ENCODE measurements at regions not wholly inside any gene's neighbourhood (a gene's known extent, or its start where the extent isn't known, plus 50 kb on each side); places are given as distances from the start of the nearest gene placed in this dataset.
"Not testable (repeated sequence)": the region's sequence is repeated elsewhere in the genome, so short reads cannot be mapped to it uniquely, and the experiment has no call there.

DNA sequence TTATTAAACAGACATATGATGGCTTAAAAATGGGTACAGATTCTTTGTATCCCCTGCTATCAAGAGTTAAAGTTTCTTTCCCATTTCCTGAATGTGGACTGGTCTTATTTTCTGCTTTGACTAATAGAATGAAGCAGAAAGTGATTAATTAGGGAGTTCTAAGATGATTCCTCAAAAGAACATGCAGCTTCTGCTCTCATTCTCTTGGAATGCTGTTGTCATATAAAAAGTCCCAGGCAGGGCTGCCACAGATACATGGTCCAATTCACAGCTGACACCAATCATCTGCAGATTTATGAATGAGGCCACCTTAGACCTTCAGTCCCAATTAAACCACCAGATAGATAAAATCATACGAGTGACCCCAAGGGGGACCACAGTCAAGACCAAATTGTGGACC, 844.5 kb upstream of the RAG2 start:
- H3K36me3 Mint-ChIP-seq, result no peaks in the 10 kb centered on the region

DNA sequence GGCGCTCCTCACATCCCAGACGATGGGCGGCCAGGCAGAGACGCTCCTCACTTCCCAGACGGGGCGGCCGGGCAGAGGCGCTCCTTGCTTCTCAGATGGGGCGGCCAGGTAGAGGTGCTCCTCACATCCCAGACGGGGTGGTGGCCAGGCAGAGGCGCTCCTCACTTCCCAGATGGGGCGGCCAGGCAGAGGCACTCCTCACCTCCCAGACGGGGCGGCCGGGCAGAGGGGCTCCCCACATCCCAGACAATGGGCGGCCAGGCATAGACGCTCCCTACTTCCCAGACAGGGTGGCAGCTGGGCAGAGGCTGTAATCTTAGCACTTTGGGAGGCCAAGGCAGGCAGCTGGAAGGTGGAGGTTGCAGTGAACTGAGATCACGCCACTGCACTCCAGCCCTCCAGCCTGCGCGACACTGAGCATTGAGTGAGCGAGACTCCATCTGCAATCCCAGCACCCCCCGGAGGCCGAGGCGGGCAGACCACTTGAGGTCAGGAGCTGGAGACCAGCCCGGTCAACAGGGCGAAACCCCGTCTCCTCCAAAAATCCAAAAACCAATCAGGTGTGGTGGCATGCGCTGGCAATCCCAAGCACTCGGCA, 833.7 kb upstream of the RAG2 start:
- H3K27me3 ChIP-seq (ENCODE audit: insufficient read depth, low read length, poor library complexity, severe bottlenecking); H3K27ac Mint-ChIP-seq; H3K36me3 Mint-ChIP-seq; H3K9me3 ChIP-seq (ENCODE audit: low read length); H3K36me3 ChIP-seq (ENCODE audit: insufficient read depth, low read length); H3K4me1 Mint-ChIP-seq; CTCF ChIA-PET; POLR2A ChIA-PET; H3K27me3 Mint-ChIP-seq; H3K4me3 ChIP-seq (ENCODE audit: low read length); H3K27ac ChIP-seq (ENCODE audit: low read depth, low read length); H3K4me1 ChIP-seq (ENCODE audit: insufficient read depth, low read length); H3K4me3 Mint-ChIP-seq: not testable (repeated sequence)
- H3K9me3 Mint-ChIP-seq, result peaks cover 0 to 28% (median 10%) of the 10 kb centered on the region in 5 donors
- peak in 1 of 5 donors; percentile 43 for DNase-seq

More for the DNA sequence above, 844.5 kb upstream of the RAG2 start:
- Histone ChIP-seq H3K4me1 (ENCODE audit: insufficient read depth, low read length) (no peaks in the 10 kb centered on the region), H3K4me3 (ENCODE audit: low read length) (no peak overlapping the region), H3K27me3 (ENCODE audit: insufficient read depth, low read length, poor library complexity, severe bottlenecking) (no peaks in the 10 kb centered on the region), H3K9me3 (ENCODE audit: low read length) (no peaks in the 10 kb centered on the region), H3K36me3 (ENCODE audit: insufficient read depth, low read length) (no peaks in the 10 kb centered on the region), H3K27ac (ENCODE audit: low read depth, low read length) (no peak overlapping the region)
- Mint-ChIP-seq H3K4me3 (no peak overlapping the region), H3K4me1 (no peaks in the 10 kb centered on the region), H3K27ac (no peak overlapping the region), H3K27me3 (no peaks in the 10 kb centered on the region), H3K9me3 (peaks cover 0 to 24% (median 16%) of the 10 kb centered on the region in 5 donors)
- DNase-seq, result no peak
- ChIA-PET POLR2A (no interaction called here), CTCF (no interaction called here)

DNA sequence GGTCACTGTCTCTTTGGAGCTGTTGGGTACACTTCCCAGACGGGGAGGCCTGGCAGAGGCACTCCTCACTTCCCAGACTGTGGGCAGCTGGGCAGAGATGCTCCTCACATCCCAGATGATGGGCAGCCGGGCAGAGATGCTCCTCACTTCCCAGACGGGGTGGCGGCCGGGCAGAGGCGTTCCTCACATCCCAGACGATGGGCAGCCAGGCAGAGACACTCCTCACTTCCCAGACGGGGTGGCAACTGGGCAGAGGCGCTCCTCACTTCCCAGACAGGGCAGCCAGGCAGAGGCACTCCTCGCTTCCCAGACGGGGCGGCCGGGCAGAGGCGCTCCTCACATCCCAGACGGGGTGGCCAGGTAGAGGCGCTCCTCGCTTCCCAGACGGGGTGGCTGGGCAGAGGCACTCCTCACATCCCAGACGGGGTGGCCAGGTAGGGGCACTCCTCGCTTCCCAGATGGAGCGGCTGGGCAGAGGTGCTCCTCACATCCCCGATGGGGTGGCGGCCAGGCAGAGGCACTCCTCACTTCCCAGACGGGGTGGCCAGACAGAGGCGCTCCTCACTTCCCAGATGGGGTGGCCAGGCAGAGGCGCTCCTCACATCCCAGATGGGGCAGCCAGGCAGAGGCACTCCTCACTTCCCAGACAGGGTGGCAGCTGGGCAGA, 833.1 kb upstream of the RAG2 start:
- H3K4me3 ChIP-seq (ENCODE audit: low read length); H3K27ac Mint-ChIP-seq; H3K36me3 ChIP-seq (ENCODE audit: insufficient read depth, low read length); H3K27me3 ChIP-seq (ENCODE audit: insufficient read depth, low read length, poor library complexity, severe bottlenecking); H3K4me1 Mint-ChIP-seq; H3K4me3 Mint-ChIP-seq; H3K4me1 ChIP-seq (ENCODE audit: insufficient read depth, low read length); H3K9me3 ChIP-seq (ENCODE audit: low read length); POLR2A ChIA-PET; DNase-seq; H3K27ac ChIP-seq (ENCODE audit: low read depth, low read length); CTCF ChIA-PET; H3K27me3 Mint-ChIP-seq; H3K36me3 Mint-ChIP-seq: not testable (repeated sequence)
- H3K9me3 Mint-ChIP-seq, result peaks cover 0 to 29% (median 10%) of the 10 kb centered on the region in 5 donors

DNA sequence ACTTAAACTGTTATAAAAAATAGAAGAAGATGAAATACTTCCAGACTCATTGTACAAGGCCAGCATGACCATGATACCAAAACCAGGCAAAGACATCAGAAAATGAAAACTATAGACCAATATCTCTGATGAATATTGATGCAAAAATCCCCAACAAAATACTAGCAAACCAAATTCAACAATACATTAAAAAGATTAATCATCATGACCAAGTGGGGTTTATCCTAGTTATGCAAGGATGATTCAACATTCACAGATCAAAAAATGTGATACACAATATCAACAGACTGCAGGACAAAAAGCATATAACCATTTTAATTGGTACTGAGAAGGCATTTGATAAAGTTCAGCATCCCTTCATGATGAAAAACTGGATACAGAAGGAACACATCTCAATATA, 824.5 kb upstream of the RAG2 start:
- CTCF ChIA-PET, result no interaction called here

DNA sequence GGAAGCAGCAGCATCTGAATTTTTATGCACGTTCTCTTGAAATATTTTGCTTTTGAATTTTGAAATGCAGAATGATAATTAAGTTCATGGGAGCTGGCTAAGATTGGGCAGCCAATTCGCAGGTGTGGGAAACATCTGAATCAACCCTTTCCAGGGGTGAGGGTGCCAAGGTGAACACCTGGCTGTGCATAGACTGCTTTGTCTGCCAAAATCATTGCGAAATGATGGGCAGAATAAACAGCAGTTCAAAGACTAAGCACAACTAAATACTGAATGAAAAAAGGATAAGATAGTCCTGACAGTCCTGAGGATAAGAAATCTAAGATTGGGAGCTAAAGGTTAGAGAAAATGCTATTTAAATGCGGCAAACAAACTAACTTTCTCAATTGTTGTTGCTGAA, 813.3 kb upstream of the RAG2 start:
- no peaks in the 10 kb centered on the region for H3K4me1 Mint-ChIP-seq
- no peak for DNase-seq
- no peaks in the 10 kb centered on the region for H3K4me1 ChIP-seq (ENCODE audit: insufficient read depth, low read length)
- H3K27ac ChIP-seq (ENCODE audit: low read depth, low read length), result no peak overlapping the region
- no peaks in the 10 kb centered on the region for H3K36me3 ChIP-seq (ENCODE audit: insufficient read depth, low read length)
- no peak overlapping the region for H3K4me3 Mint-ChIP-seq
- CTCF ChIA-PET, result no interaction called here
- H3K27me3 Mint-ChIP-seq, result no peaks in the 10 kb centered on the region
- no peak overlapping the region for H3K27ac Mint-ChIP-seq
- peaks cover 13 to 28% (median 19%) of the 10 kb centered on the region in 5 donors for H3K9me3 Mint-ChIP-seq
- H3K9me3 ChIP-seq (ENCODE audit: low read length), result no peaks in the 10 kb centered on the region
- POLR2A ChIA-PET, result no interaction called here
- H3K36me3 Mint-ChIP-seq, result no peaks in the 10 kb centered on the region
- no peaks in the 10 kb centered on the region for H3K27me3 ChIP-seq (ENCODE audit: insufficient read depth, low read length, poor library complexity, severe bottlenecking)
- no peak overlapping the region for H3K4me3 ChIP-seq (ENCODE audit: low read length)

More for the DNA sequence above, 824.5 kb upstream of the RAG2 start:
- H3K36me3 ChIP-seq (ENCODE audit: insufficient read depth, low read length), result no peaks in the 10 kb centered on the region
- no peaks in the 10 kb centered on the region for H3K27me3 ChIP-seq (ENCODE audit: insufficient read depth, low read length, poor library complexity, severe bottlenecking)
- POLR2A ChIA-PET, result no interaction called here
- Mint-ChIP-seq H3K4me1 (no peaks in the 10 kb centered on the region), H3K9me3 (peaks cover 8 to 30% (median 17%) of the 10 kb centered on the region in 5 donors), H3K36me3 (no peaks in the 10 kb centered on the region), H3K4me3 (no peak overlapping the region), H3K27me3 (no peaks in the 10 kb centered on the region), H3K27ac (no peak overlapping the region)
- no peak overlapping the region for H3K4me3 ChIP-seq (ENCODE audit: low read length)
- H3K9me3 ChIP-seq (ENCODE audit: low read length), result peaks cover 5% of the 10 kb centered on the region
- no peaks in the 10 kb centered on the region for H3K4me1 ChIP-seq (ENCODE audit: insufficient read depth, low read length)
- DNase-seq, result no peak
- H3K27ac ChIP-seq (ENCODE audit: low read depth, low read length), result no peak overlapping the region

DNA sequence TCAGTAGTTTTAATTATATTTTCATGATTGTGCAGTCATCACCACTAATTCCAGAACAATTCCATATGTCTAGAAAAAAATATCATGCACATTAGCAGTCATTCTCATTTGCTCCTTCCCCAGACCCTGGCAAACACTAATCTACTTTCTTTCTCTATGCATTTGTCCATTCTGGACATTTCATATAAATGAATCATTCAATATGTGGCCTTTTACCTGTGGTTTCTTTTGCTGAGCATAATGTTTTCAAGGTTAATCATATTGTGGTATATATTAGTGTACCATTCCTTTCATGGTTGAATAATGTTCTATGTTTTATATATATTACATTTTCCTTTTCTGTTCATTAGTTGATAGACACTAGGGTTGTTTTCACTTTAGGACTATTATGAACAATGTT, 811.1 kb upstream of the RAG2 start:
- Histone ChIP-seq H3K9me3 (ENCODE audit: low read length) (no peaks in the 10 kb centered on the region), H3K27me3 (ENCODE audit: insufficient read depth, low read length, poor library complexity, severe bottlenecking) (no peaks in the 10 kb centered on the region), H3K4me3 (ENCODE audit: low read length) (no peak overlapping the region), H3K27ac (ENCODE audit: low read depth, low read length) (no peak overlapping the region), H3K36me3 (ENCODE audit: insufficient read depth, low read length) (no peaks in the 10 kb centered on the region), H3K4me1 (ENCODE audit: insufficient read depth, low read length) (no peaks in the 10 kb centered on the region)
- no peaks in the 10 kb centered on the region for H3K36me3 Mint-ChIP-seq
- no peaks in the 10 kb centered on the region for H3K27me3 Mint-ChIP-seq
- ChIA-PET POLR2A (no interaction called here), CTCF (no interaction called here)
- H3K27ac Mint-ChIP-seq, result no peak overlapping the region
- DNase-seq, result no peak
- H3K9me3 Mint-ChIP-seq, result peaks cover 10 to 38% (median 16%) of the 10 kb centered on the region in 5 donors
- no peaks in the 10 kb centered on the region for H3K4me1 Mint-ChIP-seq
- H3K4me3 Mint-ChIP-seq, result no peak overlapping the region

DNA sequence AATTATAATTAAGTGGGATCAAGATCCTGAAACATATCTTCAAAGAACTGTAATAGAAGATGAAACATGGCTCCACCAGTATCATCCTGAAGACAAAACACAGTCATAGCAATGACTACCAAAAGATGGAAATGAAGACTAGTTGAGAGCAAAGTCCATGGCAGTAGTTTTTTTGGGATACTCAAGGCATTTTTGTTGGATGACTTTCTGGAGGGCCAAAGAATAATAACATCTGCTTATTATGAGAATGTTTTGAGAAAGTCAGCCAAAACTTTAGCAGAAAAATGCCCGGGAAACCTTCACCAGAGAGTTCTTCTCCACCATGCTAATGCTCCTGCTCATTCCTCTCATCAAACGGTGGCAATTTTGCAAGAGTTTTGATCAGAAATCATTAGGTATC, 809.4 kb upstream of the RAG2 start:
- ChIA-PET CTCF (no interaction called here), POLR2A (no interaction called here)
- no peak for DNase-seq
- Mint-ChIP-seq H3K4me1 (no peaks in the 10 kb centered on the region), H3K27ac (no peak overlapping the region), H3K9me3 (peaks cover 7 to 43% (median 14%) of the 10 kb centered on the region in 5 donors), H3K4me3 (no peak overlapping the region), H3K36me3 (no peaks in the 10 kb centered on the region), H3K27me3 (no peaks in the 10 kb centered on the region)
- Histone ChIP-seq H3K4me1 (ENCODE audit: insufficient read depth, low read length) (no peaks in the 10 kb centered on the region), H3K27ac (ENCODE audit: low read depth, low read length) (no peak overlapping the region), H3K4me3 (ENCODE audit: low read length) (no peak overlapping the region), H3K27me3 (ENCODE audit: insufficient read depth, low read length, poor library complexity, severe bottlenecking) (no peaks in the 10 kb centered on the region), H3K9me3 (ENCODE audit: low read length) (no peaks in the 10 kb centered on the region), H3K36me3 (ENCODE audit: insufficient read depth, low read length) (no peaks in the 10 kb centered on the region)

DNA sequence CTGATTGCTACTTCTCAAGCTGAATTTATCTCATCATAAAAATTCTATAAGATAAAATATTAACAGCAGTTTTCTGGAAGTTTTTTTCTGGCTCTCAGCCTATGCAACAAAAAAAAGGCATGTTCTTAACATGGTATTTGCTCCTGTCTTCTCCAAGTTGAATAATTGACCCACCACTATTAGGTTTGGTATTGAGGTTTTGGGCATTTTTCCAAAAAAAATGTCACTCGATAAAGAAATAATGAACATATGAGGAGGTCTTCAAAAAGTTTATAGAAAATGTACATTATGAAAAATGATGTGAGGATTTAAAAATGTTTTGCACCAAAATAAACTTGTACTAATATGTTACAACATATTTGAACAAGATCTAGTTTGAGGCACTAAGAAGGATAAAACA, 808.6 kb upstream of the RAG2 start:
- Mint-ChIP-seq H3K27me3 (no peaks in the 10 kb centered on the region), H3K9me3 (peaks cover 4 to 43% (median 10%) of the 10 kb centered on the region in 5 donors), H3K4me1 (no peaks in the 10 kb centered on the region), H3K36me3 (no peaks in the 10 kb centered on the region), H3K4me3 (no peak overlapping the region), H3K27ac (no peak overlapping the region)
- no peaks in the 10 kb centered on the region for H3K36me3 ChIP-seq (ENCODE audit: insufficient read depth, low read length)
- no peaks in the 10 kb centered on the region for H3K9me3 ChIP-seq (ENCODE audit: low read length)
- H3K4me3 ChIP-seq (ENCODE audit: low read length), result no peak overlapping the region
- CTCF ChIA-PET, result no interaction called here
- no peaks in the 10 kb centered on the region for H3K27me3 ChIP-seq (ENCODE audit: insufficient read depth, low read length, poor library complexity, severe bottlenecking)
- no peak overlapping the region for H3K27ac ChIP-seq (ENCODE audit: low read depth, low read length)
- DNase-seq, result no peak
- POLR2A ChIA-PET, result no interaction called here
- H3K4me1 ChIP-seq (ENCODE audit: insufficient read depth, low read length), result no peaks in the 10 kb centered on the region

Measured in CD8-positive, alpha-beta memory T cell (primary cell).